ENCODE measurements at regions not wholly inside any gene's neighbourhood (a gene's known extent, or its start where the extent isn't known, plus 50 kb on each side); places are given as distances from the start of the nearest gene placed in this dataset.

DNA sequence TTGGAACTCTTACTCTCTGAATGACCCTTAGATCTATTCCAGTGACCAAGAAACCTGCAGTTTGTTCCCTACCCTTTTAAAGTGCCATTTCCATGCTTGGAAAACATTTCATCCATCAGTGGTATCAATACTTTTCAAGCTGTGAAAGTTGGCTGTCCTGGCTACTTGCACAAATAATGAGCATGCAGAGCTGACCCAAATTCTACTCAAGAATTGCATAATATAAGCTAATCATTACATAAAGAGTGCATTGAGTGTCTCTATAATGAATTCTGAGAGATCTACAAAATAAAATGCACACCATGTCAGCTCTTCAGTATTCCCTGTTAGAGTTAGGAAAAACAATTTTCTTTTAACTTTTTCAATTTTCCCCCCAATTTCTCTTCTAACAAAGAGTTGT, 181.3 kb upstream of the HS3ST5 start:
- Histone ChIP-seq H3K79me2 (ENCODE audit: control insufficient read depth in 1 of 2, insufficient read depth in 2 of 2, low read length in 2 of 2) (no peaks in the 10 kb centered on the region), H2BK15ac (ENCODE audit: low read length) (no peak overlapping the region), H4K91ac (replicated peaks; ENCODE audit: insufficient read length, low read length) (no peak overlapping the region), H4K20me1 (replicated peaks in 1 of 2; ENCODE audit: control insufficient read depth in 1 of 2, insufficient read depth in 2 of 2, low read length in 2 of 2) (no peaks in the 10 kb centered on the region), H3K9ac (replicated peaks in 1 of 4; ENCODE audit: extremely low read depth in 1 of 4, low read depth in 3 of 4, low read length in 3 of 4) (no peak overlapping the region), H3K9me3 (ENCODE audit: insufficient read depth in 2 of 2, low read depth in 1 of 2, low read length in 1 of 2) (no peaks in the 10 kb centered on the region), H3K4ac (replicated peaks; ENCODE audit: insufficient read length, low read depth, low read length) (no peak overlapping the region), H3K23ac (ENCODE audit: insufficient read length) (no peak overlapping the region), H3K36me3 (ENCODE audit: control insufficient read depth in 2 of 4, insufficient read depth in 4 of 4, low read length in 3 of 4) (no peaks in the 10 kb centered on the region), H3K18ac (ENCODE audit: extremely low read depth, low read length) (no peak overlapping the region), H3K4me2 (ENCODE audit: insufficient read depth in 1 of 2, low read depth in 2 of 2, low read length in 2 of 2) (no peak overlapping the region), H2BK12ac (ENCODE audit: low read depth, low read length) (no peak overlapping the region), H2BK5ac (ENCODE audit: low read depth, low read length) (no peak overlapping the region), H2BK120ac (replicated peaks; ENCODE audit: low read depth, low read length) (no peak overlapping the region), H2AFZ (ENCODE audit: low read length) (peak overlapping the region; percentile 36; the same call in 1 of the 2 replicates), H3K27ac (ENCODE audit: low read depth, low read length) (no peak overlapping the region), H3K23me2 (ENCODE audit: low read depth, low read length) (no peaks in the 10 kb centered on the region), H3K4me3 (ENCODE audit: extremely low read depth in 1 of 4, insufficient read depth in 2 of 4, low read depth in 3 of 4, low read length in 4 of 4) (no peak overlapping the region), H3K79me1 (ENCODE audit: low read depth, low read length) (no peaks in the 10 kb centered on the region), H2AK5ac (ENCODE audit: low read depth, low read length) (no peak overlapping the region), H2BK20ac (ENCODE audit: low read length) (no peak overlapping the region), H3K27me3 (replicated peaks in 1 of 4; ENCODE audit: control insufficient read depth in 3 of 4, extremely low read depth in 1 of 4, insufficient read depth in 3 of 4, low read length in 3 of 4) (peaks cover 0 to 1% (median 0%) of the 10 kb centered on the region in 4 experiments; a peak in 1 of 7 replicates), H4K8ac (ENCODE audit: extremely low read depth, insufficient read depth, low read length) (no peak overlapping the region), H3K56ac (replicated peaks; ENCODE audit: insufficient read length, low read depth, low read length) (no peak overlapping the region), H4K5ac (ENCODE audit: insufficient read length, low read depth, low read length) (no peak overlapping the region), H3K14ac (ENCODE audit: insufficient read length) (no peak overlapping the region), H3K4me1 (replicated peaks in 1 of 4; ENCODE audit: control insufficient read depth in 3 of 4, insufficient read depth in 4 of 4, low read length in 3 of 4) (peaks cover 0 to 7% (median 3%) of the 10 kb centered on the region in 4 experiments; a peak in 3 of 7 replicates)
- TF ChIP-seq CREB1 (IDR thresholded peaks at IDR 0.05), result no peak
- ChIA-PET POLR2A (ENCODE audit: partially characterized antibody) (interaction anchor here (0.9 to 1.5 kb wide), 2 partner anchors 10 to 94 kb away, joined by 3 read pairs; no protein-coding TSS in a partner anchor), CTCF (ENCODE audit: partially characterized antibody) (interaction anchor here (1.0 kb wide), 1 partner anchor 529 kb away, joined by 3 read pairs; no protein-coding TSS in a partner anchor)
- FAIRE-seq (no peak), DNase-seq (ENCODE audit: low read depth in 1 of 2, low spot score in 2 of 2) (no peak)
